HG03378 (cell line): ENCODE measurements at regions not wholly inside any gene's neighbourhood (a gene's known extent, or its start where the extent isn't known, plus 50 kb on each side); places are given as distances from the start of the nearest gene placed in this dataset.
"Not testable (repeated sequence)": the region's sequence is repeated elsewhere in the genome, so short reads cannot be mapped to it uniquely, and the experiment has no call there.

Source experiments
- ATAC-seq: cut with Tn5 transposase; IDR thresholded peaks from one replicate; pipeline ENCODE4 v1.9.1; 2021; ENCODE audit warnings: mild to moderate bottlenecking, moderate library complexity; ENCODE audit not compliant: unreplicated experiment

GRCh38 chr18:71301596-71301995 lies 1012.8 kb downstream of the SOCS6 start:
- ATAC-seq: no peak

- ATAC-seq: not testable (repeated sequence)
Observed at GRCh38 chr18:71294201-71294600, 1005.4 kb downstream of the SOCS6 start.

DNA sequence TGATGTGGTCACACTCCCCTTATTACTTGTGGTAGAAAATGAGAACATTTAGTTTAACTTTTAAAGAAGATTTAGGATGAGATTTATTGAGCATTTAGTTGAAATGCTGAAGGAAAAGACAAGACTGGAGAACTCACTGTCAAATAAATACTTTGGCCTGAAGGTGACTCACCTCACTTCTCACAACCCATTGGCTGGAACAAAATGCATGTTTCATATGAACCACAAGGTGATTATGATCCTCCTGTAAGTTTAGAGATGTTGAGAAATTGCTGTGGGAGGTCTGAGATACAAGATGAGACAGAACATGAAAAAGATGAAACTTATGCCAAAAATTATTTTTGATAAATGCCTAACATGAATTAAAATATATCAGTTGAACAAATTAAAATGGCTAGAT lies 1004.5 kb downstream of the SOCS6 start:
- ATAC-seq: no peak

DNA sequence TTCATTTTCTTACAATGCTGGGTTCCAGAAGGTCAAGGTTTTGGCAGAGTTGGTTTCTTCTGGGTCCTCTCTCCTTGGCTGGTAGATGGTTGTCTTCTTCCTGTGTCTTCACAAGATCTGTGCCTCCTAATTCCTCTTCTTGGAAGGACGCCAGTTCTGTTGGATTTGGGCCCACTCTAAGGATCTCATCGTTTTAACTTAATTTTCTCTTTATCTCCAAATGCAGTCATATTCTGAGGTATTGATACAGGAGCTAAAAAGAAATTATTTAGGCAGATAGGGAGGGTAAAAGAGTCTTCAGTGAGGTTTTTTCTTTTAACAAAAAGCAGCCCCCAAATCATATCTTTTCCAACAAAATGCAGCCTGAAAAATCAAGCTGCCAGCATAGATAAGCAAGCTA lies 998.4 kb downstream of the SOCS6 start:
- ATAC-seq: no peak

DNA sequence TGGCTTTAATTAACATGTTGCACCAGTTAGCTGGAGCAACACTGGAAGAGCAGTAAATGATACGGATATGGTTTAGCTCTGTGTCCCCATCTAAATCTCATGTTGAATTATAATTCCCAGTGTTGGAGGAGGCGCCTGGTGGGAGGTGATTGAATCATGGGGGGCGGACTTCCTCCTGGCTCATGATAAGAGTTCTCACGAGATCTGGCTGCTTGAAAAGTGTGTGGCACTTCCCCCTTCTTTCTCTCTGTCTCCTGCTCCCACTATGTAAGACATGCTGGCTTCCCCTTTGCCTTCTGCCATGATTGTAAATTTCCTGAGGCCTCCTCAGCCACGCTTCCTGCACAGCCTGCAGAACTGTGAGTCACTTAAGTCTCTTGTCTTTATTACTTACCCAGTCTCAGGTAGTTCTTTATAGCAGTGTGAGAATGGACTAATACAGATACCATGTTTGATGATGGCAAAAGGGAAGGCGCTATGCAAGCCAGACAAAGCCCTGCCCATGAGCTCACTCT lies 963.6 kb downstream of the SOCS6 start:
- no peak for ATAC-seq

GRCh38 chr18:71250191-71250590 lies 961.3 kb downstream of the SOCS6 start:
- no peak for ATAC-seq

DNA sequence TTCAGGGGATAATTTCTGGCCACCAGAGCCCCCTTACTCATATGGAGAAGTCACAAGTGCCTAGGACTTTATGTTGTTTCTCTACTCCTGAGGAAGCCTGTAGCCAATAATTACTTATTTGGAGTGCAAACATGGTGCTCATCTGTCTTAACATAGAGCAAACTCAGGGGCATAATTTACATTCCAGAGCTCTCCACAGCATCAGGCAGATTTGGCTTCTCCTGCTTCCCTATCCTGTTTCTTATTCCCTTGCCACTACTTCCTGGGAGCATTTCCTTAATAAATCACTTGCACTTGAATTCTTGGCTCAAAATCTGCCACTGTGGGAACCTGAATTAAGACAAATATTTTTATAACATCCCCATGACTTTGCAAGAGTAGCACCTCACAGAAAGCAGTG lies 960.9 kb downstream of the SOCS6 start:
- no peak for ATAC-seq

DNA sequence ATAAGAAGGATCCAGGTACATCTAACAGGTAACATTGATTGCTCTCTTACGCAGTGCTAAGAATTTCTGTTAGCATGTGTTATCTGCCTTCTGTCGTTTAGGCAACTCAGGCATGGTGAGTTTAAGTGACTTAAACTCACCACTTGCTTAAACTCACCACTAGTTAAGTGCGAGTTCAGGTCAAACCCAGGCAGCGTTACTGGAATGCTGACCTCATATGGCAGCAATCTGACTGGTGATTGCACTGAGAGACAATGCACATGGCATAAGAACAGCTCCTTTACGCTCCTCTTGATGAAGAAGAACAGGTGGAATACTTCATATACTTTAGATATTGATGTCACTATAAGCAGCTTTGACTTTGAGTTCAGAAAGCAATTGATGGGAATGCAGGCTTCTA lies 954.1 kb downstream of the SOCS6 start:
- no peak for ATAC-seq

GRCh38 chr18:71238974-71239624 lies 950.3 kb downstream of the SOCS6 start:
- ATAC-seq: no peak

DNA sequence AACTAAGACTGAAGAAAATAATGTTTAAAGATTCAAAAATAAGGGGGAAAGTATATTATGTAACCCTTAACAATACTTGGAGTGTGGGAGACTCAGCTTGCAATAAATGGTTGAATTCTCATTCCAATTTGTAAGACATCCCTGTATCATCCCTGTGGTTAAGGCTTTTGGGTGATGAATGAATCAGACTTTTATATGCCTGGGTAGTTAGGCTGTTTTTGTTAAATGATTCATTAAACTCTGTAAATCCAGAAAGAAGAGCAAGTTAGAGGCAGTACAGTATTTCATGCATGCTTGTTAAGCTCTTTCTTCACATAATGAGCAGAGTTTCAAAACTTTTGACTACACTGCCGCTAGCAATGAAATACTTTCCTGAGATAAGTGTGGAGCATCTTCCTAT lies 948.8 kb downstream of the SOCS6 start:
- no peak for ATAC-seq

DNA sequence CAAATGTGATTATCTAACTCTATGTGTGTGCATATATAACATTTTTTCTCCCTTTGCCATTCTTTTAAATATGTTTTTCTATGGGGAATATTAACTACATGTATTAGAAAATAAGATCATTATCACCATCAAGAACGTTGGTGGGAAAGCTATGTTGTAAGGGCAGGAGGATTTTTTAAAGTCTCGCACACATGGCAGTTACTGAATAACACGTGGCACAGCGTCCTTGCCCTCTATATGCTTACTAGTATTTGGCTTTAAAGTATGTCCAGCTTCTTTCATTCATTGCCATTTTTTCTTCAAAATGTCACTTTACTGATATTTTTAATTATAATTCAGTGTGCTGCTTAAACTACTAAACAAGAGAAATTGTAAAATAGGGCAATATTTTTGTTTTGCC lies 944.3 kb downstream of the SOCS6 start:
- no peak for ATAC-seq

DNA sequence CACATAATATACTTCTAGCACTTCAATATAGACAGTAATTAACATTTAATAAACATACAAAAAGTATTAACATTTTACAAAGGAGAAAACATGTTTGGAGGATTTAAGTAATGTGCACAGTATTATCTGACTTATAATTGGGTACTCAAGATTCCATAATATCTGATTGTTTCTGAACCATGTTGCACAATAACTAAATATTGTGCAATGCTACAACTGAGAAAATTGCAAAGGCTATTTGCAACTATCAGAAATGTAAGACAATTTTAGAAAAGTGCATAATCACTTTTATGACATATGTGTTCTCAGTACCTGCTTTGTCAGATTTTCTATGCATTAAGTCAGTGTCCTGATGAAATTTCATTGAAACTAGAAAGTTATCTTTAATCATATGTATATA lies 934.6 kb downstream of the SOCS6 start:
- ATAC-seq: no peak

- ATAC-seq: no peak
Observed at GRCh38 chr18:71221405-71221804, 932.6 kb downstream of the SOCS6 start.

DNA sequence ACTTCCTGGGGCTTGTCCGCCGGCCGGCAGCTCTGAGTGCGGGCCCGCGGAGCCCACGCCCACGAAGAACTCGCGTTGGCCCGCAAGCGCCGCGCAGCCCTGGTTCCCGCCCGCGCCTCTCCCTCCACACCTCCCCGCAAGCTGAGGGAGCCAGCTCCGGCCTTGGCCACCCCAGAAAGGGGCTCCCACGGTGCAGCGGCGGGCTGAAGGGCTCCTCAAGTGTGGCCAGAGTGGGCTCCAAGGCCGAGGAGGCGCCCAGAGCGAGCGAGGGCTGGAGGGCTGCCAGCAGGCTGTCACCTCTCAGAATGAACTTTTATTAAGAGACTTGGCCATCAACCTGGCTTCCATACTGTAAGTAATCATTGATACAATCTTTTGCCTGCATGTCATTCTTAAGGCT lies 923.9 kb downstream of the SOCS6 start:
- ATAC-seq: not testable (repeated sequence)

DNA sequence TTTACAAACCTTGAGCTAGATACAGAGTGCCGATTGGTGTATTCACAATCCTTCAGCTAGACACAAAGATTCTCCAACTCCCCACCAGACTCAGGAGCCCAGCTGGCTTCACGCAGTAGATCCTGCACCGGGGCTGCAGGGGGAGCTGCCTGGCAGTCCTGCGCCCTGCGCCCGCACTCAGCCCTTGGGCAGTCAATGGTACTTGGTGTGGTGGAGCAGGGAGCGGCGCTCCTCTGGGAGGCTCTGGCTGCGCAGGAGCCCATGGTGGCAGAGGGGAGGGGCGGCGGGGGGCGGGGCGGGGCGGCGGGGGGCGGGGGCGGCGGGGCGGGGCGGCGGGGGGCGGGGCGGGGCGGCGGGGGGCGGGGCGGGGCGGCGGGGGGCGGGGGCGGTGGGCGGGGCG lies 923.4 kb downstream of the SOCS6 start:
- ATAC-seq: no peak

GRCh38 chr18:71209944-71210343 lies 921.1 kb downstream of the SOCS6 start:
- no peak for ATAC-seq

DNA sequence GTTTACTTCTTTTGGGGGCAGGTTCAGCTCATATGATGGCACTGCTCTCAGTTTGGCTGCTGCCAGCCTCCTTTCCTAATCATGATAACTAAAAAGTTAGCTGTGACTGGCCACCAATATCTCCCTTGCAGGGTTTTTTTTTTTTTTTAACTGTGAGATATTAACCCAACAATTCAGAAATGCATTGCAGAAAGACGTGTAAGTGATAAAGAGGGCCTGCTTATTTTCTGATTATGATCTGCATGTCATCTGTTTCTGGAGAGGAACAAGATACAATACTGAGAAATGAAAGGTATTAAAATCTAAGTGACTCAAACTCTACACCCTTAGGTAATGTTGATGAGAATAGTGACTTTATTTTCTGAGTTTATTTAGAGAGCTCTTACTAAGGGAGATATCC lies 905.6 kb downstream of the SOCS6 start:
- no peak for ATAC-seq

DNA sequence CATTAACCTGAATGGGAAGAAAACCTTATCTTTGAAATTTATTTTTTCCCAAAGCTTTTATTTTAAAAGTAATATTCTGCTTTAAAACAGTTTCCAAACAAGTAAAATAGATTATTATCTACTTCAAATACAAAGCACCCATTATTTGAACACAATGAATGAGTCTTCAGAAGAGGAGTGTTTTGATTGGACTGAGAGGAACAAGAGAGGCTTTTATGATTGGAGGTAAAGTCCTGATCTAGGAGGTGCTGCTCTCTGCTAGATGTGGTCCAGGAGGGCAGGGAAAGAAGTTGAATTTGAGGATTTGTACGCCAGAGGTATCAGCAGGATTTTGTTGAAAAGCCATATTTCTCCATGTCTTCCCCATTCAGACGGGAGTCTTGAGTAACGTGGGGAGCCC lies 900.7 kb downstream of the SOCS6 start:
- no peak for ATAC-seq

GRCh38 chr18:71168557-71169145 lies 879.8 kb downstream of the SOCS6 start:
- ATAC-seq: no peak

DNA sequence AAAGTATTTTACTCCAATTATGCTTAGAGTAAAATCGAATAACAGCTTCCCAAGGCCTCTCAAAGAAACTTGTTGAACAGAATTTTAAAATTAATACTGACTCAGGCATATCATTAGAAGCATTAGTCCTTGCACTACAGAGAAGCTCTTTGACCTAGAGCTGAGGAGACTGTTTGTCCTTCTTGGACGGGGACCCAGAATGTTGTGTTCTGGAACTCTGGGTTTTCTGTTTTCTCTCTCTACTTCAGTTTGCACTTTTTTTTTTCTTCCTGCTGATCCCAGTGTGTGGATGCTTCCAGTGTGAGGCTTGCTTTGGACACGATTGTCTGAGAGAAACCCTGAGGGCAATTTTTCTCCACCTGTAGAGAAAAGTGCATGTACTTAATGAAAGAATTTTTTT lies 847.6 kb downstream of the SOCS6 start:
- ATAC-seq: no peak

DNA sequence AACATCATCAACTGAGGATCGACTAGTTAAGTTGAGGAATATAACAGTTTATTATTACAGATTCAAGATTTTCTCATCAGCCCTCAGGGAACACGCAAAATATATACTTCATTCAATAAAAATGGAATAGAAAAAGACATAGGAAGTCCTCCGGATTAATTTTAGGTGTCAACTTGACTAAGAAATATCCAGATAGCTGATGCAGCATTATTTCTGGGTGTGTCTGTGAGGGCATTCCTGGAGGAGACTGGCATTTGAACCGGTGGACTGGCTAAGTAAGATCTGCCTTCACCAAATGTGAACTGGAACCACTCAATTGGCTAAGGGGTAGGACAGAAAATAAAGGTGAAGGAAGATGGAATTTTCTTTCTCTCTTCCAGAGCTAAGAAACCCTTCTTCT lies 845.3 kb downstream of the SOCS6 start:
- ATAC-seq: no peak

- ATAC-seq: no peak
Observed at GRCh38 chr18:71131918-71132317, 843.1 kb downstream of the SOCS6 start.

GRCh38 chr18:71130351-71130750 lies 841.5 kb downstream of the SOCS6 start:
- no peak for ATAC-seq
